ENCODE measurements at regions not wholly inside any gene's neighbourhood (a gene's known extent, or its start where the extent isn't known, plus 50 kb on each side); places are given as distances from the start of the nearest gene placed in this dataset.

DNA sequence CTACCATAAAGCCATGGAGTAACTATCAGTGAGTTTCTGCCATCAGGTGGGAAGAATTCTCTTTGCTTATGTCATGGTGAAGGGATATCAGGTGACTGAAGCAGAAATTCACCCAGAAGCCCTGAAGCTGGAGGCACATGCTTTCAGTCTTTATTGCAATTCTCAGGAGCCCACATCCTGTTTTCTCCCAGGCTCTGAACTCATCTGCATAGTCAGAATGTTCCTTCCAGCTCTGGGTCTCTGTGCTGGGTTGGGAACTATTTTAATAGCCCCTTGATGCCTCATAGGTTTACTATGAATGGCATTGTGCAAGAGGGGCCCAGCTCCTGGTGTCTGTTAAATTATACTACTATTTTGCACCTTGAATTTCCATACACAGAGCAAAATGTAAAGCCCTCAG, 198.4 kb upstream of the SOX9 start:
- peak; percentile 26 for DNase-seq (ENCODE audit: low spot score)

DNA sequence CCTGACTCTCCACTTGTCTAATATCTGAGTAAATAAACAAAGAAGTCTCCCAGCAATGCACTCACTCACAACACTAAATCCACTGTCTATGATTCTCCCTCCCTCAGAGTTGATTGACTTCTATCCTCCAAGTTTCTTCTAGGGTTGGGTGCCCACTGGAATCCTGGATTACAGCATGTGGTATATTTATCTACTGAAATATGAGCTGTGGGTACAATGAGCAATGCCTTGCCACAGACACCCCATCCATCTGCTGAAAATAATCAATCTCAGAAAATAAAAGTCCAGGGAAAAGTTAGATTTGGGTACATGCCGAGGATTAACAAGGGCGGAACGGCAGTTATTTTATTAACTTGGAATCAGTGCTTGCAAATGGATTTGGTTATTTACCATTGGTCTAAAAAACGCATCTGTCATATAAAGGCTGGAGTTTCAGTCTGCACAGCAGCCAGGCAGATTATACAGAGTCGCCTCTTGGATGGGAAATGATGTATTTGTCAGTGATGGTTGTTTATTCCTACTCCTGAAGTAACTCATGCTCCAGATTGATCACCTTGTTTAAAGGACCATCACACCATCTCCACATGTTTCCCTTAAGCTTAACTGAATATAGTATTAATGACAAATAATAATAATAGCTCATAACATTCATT, 193.9 kb upstream of the SOX9 start:
- DNase-seq (ENCODE audit: low spot score): no peak

DNA sequence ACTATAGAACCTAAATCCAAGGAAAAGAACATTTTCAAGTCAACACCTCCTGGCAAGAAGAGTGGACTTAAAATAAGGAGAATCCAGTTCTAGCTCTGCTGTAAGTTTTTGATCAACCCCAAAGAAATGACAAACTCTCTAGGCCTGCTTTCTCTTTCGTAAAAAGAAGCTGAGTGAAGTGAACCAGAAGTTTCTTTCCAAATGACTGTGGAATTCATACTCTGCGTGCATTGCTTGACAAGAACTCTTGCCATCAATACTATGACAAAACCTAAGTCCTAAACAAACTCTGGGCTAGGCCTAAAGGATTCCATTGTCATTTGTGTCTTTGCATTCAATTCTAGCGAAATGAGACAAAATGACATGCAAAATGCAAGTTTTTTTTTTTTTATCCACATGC, 187.5 kb upstream of the SOX9 start:
- no peak for DNase-seq (ENCODE audit: low spot score)

DNA sequence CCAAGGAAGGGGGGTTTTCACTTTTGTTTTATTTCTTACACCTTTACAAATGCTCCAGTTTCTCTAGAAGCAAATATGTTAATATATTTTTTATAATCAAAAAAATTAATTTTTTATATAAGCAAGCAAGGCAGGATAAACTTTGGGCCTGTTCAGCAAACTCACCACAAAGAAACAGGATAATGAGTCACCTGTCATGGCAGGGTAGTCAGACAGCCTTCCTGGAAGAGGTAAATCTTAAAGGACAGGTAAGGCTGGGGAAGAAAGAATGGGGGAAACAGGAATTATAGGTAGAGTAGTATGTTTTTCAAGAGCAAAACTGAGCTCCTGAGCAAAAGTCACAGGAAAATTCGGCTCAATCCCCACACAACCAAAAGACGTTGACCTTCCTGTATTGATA, 186.3 kb upstream of the SOX9 start:
- DNase-seq (ENCODE audit: low spot score): no peak

DNA sequence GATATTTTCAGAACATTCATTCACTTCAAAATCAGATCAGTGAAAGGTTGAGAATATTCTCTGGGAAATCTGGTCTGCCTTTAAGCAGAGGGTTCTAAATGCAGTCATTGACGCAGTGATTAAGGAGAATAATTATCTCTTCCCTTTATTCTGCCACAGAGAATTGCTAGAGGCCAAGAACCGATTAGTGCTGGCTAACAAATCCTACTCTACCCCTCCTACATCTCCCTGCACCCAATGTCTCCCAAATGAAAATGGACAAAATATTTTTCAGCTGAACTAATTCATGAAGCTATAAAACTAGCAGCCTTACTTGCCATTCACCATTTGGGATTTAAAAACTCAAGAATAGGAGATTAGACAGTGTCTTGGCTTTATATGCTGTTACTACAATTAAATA, 185.5 kb upstream of the SOX9 start:
- no peak for DNase-seq (ENCODE audit: low spot score)

DNA sequence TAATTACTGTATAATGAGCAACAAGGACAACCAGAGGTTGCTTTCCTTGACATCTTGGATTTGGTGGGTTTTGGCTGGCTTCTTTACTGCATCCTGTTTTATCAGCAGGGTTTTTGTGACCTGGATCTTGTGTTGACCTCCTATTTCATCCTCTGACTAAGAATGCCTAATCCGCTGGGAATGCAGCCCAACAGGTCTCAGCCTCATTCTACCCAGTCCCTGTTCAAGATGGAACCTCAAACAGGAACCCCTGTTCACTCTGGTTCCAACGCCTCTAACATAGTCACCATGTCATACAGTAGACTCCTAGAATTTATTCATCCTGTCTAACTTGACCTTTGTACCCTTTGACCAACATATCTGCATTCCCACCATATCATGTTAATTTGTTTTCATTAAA, 183.8 kb upstream of the SOX9 start:
- DNase-seq (ENCODE audit: low spot score): no peak

DNA sequence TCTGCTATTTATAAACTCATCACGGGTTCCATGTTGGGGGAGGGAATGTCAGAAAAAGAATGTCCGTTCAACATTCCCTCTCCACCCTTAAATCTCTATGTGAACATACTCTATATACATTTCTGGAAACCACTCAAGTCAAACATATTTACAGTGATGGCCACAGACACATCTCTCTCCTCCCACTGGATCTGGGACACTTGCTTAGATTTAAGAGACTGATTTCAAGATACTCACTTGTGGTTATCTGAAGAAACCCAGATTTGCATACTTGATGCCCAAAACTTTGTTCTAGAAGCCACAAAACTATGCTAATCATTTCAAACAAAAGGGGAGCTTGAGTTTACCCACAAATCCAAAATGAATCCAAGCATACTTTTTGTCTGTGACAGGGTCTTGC, 182.9 kb upstream of the SOX9 start:
- no peak for DNase-seq (ENCODE audit: low spot score)

DNA sequence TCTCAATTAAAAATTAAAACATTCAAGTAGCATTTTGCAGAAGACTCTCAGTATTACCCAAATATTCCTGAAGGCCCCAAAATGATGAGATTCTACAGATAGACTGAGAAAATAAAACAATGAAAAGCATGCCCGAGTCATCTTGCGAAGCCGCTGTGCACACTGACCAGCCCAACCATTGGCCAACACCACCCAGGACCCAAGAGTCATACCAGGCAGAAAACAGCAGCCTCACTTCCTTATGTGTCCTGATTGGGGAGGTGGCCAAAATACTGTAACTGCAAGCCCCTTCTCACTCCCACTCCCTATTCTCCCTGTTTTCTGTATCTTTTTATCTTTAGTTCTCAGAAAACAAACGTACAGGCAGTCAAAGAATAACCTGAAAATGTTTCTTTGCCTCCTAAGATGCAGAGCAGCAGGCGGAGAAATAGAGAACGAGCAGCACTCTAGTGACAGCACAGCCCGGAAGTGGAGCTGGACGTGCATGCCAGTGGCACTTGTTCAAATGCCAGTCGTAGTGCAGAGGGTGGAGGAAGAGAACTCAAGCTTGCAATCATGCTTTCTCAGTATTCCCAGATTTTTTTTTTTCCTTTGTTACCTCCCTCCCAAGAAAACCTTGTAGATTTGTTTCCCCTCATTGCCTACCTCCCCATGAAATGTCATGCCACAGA, 182.3 kb upstream of the SOX9 start:
- no peak for DNase-seq (ENCODE audit: low spot score)

DNA sequence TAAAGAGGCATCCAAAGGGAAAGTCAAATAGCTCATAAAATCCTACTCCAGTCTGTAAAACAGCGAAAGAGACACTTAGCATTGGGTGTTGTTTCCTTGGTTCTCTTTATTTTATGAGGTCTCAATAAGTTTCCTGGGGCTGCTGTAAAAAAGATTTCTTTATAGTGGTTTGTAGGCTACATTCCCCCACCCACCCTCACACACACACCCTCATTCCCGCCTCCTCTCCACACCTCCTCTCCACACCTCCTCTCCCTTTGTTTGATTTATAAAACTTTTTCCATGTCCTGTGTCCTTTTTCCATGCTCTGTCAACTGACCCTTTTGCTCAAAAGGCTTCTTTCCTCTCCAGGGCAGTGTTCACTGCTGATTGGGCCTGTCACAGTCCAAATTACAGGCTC, 178.9 kb upstream of the SOX9 start:
- DNase-seq (ENCODE audit: low spot score): no peak

DNA sequence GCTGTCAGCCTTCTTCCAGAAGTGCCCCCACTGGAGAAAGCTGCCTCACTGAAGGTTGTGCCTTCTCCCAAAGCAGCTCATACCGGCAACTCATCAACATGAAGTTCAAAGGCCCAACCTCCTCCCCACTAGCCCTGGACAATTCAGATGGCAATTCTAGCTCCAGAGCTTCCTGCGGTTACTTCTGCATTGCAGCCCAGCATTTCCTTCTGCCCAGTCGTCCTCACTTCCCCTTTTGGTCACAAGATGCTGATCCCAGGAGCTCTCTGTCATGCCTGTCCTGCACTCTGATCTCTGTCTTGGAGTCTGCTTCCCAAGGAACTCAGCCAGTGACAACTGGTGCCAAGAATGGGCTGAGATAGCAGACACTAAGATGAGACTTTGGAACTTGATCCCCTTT, 178.2 kb upstream of the SOX9 start:
- DNase-seq (ENCODE audit: low spot score): no peak

DNA sequence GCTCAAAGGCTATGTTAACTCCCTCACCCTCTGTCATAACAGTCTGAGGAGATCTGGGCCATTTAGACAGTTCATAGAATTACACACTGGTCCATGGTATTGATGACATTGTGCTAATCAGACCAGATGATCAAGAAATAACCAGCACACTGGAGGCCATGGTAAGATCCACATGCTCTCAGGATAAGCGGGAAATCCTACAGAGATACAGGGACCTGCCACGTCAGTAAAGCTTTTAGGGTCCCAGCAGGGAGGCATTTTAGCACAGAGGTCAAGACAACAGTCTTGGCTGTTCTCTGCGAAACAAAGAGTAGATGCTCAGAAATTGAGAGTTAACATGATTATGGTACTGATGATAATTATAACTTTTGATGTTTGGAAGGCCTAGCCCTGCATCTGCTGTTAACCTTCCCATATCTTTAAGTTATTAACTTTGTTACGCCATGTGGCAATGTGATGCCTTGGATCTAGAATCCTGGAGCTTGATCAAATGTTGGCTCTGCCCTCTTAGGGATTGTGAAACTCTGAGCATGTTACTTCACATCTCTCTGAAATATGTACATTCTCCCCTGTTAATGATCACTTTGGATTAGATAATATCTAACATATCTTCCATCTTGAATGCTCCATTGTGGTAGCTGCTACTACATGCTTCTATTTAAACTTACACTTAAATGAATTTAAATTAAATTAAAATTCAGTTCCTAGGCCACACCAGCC, 172.0 kb upstream of the SOX9 start:
- no peak for DNase-seq (ENCODE audit: low spot score)

DNA sequence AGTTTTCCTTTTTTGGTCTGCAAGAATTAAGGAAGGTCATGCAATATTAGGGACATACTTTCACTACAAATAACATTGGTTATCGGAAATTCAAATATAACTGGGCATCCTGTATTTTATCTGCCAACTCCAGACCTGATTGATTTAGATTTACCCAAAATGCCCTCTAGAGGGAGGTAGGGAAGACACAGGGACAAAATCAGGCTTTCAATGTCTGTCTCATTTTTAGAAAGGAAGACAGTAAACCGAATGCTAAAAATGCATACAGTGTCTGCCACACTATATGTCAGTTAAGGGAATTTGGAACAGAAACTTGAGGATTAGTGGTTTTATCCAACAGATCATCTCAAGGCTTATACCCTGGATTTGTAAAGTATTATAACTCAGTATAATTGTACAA, 161.7 kb upstream of the SOX9 start:
- peak; percentile 21 for DNase-seq (ENCODE audit: low spot score)

DNA sequence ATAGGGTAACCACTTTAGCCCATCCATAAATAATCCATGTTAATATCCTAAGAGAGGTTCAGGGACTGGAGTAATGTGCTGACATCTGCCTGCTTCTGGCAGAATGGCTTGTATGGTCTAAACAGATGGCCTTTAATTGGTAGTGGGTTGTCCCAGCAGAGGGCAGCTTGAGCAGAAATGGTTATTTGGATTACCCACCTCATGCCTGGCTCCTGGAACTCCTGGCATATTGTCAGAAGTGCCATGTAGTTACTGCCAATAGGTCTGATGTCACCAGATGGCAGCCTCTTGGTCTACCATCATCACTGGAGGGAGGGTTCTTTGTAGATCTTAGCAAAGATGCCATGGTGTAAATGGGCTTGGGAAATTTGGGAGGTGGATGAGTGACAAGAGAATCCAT, 157.5 kb upstream of the SOX9 start:
- DNase-seq (ENCODE audit: low spot score): no peak

DNA sequence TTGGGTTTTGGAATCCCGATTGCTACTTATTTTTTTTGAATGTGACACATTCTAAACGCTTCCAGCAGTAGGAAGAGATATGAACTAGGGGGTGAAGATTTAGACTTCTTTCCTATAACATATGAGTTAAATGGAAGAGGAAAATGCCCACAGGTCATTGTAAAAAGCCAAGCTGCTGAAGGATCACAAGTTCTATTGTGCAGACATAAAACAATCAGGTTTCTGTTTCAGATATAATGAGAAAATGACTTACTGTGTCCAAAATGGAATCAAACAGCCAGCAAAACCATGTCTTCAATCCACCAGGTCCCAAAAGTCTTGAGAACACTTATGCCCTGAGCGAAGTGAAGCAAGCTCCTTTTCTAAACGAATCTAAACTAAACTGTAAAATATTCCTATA, 157.0 kb upstream of the SOX9 start:
- no peak for DNase-seq (ENCODE audit: low spot score)

DNA sequence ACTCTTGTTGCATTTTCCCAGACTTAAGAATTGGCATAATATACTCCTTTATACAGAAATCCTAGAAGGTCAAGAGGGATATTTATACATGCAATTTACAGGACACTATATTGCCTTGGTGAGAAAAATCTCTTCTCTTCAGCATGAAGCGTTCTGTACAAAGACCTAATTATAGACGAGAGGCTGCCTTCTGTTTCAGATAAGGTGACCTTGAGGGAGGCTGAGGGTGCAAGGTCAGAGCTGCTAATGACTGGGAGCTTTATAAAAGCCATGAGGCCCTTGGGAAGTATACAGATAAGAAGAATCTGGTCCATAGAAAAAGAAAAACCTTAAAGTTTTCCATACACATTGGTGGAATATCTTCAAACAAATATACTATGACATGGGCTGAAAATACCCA, 156.3 kb upstream of the SOX9 start:
- no peak for DNase-seq (ENCODE audit: low spot score)

DNA sequence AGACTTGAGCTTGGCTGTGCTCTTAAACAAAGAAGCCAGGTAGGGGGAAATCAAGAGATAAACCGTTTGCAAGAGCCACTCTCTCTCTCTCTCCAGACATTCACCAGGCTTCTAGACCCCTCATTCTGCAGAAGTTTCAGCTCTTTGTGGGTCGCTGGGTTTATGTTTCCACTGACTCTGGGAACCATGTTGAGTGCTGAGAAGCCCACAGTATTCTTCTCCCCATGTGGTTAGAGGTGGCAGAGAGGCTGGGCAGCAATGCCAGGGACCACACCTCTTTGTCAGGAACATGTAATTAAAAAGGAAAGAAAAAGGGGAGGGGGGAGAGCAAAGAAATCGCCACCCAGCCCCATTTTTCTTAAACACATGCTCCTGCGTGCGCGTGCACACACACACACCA, 154.8 kb upstream of the SOX9 start:
- DNase-seq (ENCODE audit: low spot score): no peak

DNA sequence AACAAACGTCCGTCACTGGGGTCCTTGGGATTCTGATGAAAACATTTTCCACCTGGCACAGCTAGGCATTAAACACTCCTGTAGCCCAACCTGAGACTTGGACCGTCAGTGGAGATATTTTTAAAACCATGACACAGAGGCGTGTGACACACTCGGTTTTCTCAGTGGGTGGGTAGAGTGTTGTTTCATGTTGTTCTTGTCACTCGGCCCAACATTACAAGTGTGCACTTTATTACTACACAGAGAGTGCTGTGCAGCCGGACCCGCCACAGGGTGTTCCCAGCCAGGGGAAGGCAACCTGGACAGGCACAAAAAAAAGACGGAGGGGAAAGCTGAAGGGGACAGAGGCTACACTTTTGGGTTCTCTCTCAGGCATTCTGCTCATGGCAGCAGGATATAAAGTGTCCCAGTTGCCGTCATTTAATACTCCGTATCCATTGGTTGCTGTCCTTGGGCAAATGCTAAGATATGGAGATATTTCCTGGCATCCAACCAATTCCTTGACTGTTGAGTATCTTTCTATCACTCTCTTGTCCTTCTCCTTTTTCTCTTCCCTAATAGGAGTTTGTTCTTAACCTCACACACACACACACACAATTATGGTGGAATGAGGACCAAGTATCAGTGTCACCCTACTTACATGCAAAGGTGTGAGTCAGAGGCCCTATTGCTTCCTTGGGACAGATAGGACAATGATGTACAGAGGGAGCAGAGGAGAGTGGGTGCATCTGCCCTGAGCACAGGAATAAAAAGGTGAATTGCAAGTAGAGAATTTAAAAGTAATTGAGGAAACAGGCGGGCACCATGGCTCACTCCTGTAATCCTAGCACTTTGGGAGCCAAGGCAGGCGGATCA, 154.1 kb upstream of the SOX9 start:
- DNase-seq (ENCODE audit: low spot score): no peak

DNA sequence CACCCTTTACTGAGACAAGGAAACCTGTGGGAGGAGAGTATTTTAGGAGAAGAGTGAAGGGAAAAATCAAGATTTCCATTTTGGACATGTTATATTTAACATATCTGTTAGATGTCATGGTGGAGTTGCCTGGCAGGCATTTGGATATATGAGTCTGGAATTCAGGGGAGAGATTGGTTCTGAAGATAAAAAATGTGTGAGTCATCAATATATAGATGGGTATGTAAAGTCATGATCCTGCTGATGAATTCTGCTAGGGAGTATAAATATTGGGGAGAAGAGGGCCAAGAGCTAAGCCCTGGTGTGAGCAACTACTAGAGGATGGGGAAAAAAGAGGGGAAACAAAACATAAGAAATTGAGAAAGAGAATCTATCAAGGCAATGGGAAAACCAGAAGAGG, 151.3 kb upstream of the SOX9 start:
- no peak for DNase-seq (ENCODE audit: low spot score)

DNA sequence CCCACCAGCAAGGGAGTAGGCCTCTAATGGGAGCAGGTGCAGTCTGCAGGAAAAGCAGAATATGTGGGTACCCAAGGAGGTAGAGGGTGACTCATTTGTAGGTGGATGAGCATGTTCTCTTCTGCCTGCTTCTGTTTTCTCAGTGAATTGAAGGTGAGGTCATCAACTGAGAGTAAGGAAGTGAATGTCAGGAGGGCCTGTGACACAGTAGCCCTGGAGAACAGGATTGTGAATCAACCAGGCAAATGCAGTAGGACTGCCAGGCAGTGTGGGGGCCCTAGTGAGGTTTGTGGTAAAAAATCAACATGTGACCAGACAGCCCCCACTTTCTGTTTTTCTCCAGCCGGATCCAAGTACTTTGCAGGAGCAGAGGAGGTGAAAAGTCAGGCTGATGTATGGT, 150.5 kb upstream of the SOX9 start:
- DNase-seq (ENCODE audit: low spot score): no peak

DNA sequence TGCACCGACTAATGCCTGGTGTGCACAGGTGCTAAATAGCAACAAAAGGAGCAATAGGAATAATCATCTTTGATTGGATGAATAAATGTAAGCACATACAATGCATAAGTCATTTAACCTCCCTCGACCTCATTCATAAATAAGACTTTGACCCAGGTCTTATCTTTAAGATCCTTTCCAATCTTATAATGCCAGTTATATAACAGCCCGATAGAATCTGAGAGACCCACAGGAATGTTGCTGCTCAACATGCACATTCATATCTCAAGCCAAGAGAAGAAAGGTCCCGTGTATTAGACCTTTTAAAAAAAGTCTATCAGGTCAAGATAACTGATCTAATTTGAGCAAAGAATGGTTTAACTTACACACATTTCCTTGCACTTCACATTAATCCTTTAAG, 146.8 kb upstream of the SOX9 start:
- DNase-seq (ENCODE audit: low spot score): no peak

DNA sequence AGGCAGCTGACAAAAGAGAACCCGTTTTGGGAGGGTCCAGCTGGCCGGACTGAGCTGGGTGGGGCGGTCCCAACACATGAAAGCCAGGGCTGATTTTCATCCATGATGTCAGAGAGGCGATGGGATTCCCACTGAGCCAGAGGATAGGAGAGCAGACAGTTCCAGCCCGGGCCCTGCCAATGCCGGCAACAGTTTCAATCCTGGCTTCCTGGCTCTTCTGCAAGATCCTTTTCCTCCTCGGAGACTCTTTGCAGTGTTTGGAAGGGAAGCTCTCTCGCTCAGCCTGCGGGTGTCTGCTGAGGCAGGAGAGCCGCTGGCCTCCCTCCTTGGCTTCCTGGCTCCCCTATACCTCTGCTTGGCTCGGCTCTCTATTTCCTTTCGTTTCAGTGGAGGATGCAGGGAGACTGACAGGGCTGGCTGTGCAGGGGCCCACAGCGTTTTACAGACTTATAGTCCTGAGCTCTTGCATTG, 145.5 kb upstream of the SOX9 start:
- DNase-seq (ENCODE audit: low spot score): peak; percentile 49

DNA sequence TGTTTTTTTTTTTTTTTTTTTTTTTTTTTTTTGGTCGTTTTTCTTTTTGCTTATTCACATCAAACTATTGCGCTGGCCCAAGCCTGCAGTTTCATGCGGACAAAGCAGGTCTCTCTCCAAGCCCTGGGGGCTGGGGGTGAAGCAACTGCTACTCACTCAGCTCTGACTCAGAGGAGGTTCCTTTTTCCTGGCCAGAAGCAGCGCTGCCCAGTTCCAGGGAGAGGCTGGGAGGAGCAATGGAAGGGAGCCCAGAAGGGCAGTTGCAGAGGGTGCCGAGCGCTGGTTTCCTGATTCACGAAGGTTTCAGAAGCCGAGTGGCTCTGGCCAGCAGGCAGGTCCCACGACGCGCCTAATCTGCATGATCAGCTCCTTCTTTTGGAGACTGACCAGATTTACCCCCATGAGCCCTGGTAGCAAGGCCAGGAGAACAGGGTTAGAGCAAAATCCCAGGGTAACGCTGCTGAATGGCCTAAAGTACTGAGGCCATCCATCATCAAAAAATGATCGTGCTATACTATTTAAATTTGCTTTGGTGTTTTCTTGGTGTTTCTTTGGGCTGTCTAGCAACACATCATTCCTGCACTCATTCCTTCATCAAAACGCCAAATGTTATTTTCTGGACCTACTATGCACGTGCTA, 144.7 kb upstream of the SOX9 start:
- DNase-seq (ENCODE audit: low spot score): peak; percentile 89
